ENCODE measurements at regions not wholly inside any gene's neighbourhood (a gene's known extent, or its start where the extent isn't known, plus 50 kb on each side); places are given as distances from the start of the nearest gene placed in this dataset.
"Not testable (repeated sequence)": the region's sequence is repeated elsewhere in the genome, so short reads cannot be mapped to it uniquely, and the experiment has no call there.

- Mint-ChIP-seq H3K9me3 (peaks cover 15 to 34% of the 10 kb centered on the region in 2 donors), H3K4me3 (no peak overlapping the region), H3K27ac (no peak overlapping the region), H3K4me1 (no peaks in the 10 kb centered on the region), H3K27me3 (no peaks in the 10 kb centered on the region)
- no peak for DNase-seq
- no peak for ATAC-seq
These were observed 110.4 kb upstream of the SLC27A6 start for GRCh38 chr5:128854931-128855330.

- Mint-ChIP-seq H3K27ac (no peak overlapping the region), H3K4me1 (no peaks in the 10 kb centered on the region), H3K9me3 (peaks cover 15 to 19% of the 10 kb centered on the region in 2 donors), H3K27me3 (no peaks in the 10 kb centered on the region), H3K4me3 (no peak overlapping the region)
- ATAC-seq = no peak
- DNase-seq = no peak
These were observed 108.1 kb upstream of the SLC27A6 start for GRCh38 chr5:128857076-128857677.

GRCh38 chr5:128858995-128859394, 106.3 kb upstream of the SLC27A6 start:
- H3K4me3 Mint-ChIP-seq = no peak overlapping the region
- ATAC-seq (no peak), DNase-seq (no peak)
- no peaks in the 10 kb centered on the region for H3K27me3 Mint-ChIP-seq
- no peak overlapping the region for H3K27ac Mint-ChIP-seq
- no peaks in the 10 kb centered on the region for H3K4me1 Mint-ChIP-seq
- H3K9me3 Mint-ChIP-seq = peaks cover 15 to 18% of the 10 kb centered on the region in 2 donors

GRCh38 chr5:128861155-128861554, 104.1 kb upstream of the SLC27A6 start:
- H3K9me3 Mint-ChIP-seq = peaks cover 15 to 18% of the 10 kb centered on the region in 2 donors
- not testable (repeated sequence) for ATAC-seq, H3K4me3 Mint-ChIP-seq, H3K4me1 Mint-ChIP-seq, DNase-seq, H3K27me3 Mint-ChIP-seq, H3K27ac Mint-ChIP-seq

- H3K27me3 Mint-ChIP-seq = peaks cover 5% of the 10 kb centered on the region
- no peak for DNase-seq
- no peak overlapping the region for H3K4me3 Mint-ChIP-seq
- ATAC-seq = no peak
- no peaks in the 10 kb centered on the region for H3K9me3 Mint-ChIP-seq
- no peaks in the 10 kb centered on the region for H3K4me1 Mint-ChIP-seq
- H3K27ac Mint-ChIP-seq = no peak overlapping the region
These were observed 95.3 kb upstream of the SLC27A6 start for GRCh38 chr5:128869970-128870369.

- Mint-ChIP-seq H3K4me3 (no peak overlapping the region), H3K4me1 (no peaks in the 10 kb centered on the region), H3K27me3 (peaks cover 9% of the 10 kb centered on the region), H3K9me3 (no peaks in the 10 kb centered on the region), H3K27ac (no peak overlapping the region)
- no peak for ATAC-seq
- no peak for DNase-seq
These were observed 94.9 kb upstream of the SLC27A6 start for GRCh38 chr5:128870373-128870772.

GRCh38 chr5:128870923-128871322, 94.4 kb upstream of the SLC27A6 start:
- H3K9me3 Mint-ChIP-seq = no peaks in the 10 kb centered on the region
- H3K27me3 Mint-ChIP-seq = peaks cover 12% of the 10 kb centered on the region
- no peak for DNase-seq
- no peak overlapping the region for H3K27ac Mint-ChIP-seq
- no peak overlapping the region for H3K4me3 Mint-ChIP-seq
- no peak for ATAC-seq
- H3K4me1 Mint-ChIP-seq = no peaks in the 10 kb centered on the region

GRCh38 chr5:128876569-128877382, 88.5 kb upstream of the SLC27A6 start:
- no peaks in the 10 kb centered on the region for H3K4me1 Mint-ChIP-seq
- H3K27ac Mint-ChIP-seq = no peak overlapping the region
- ATAC-seq = no peak
- DNase-seq = no peak
- H3K27me3 Mint-ChIP-seq = peaks cover 12% of the 10 kb centered on the region
- H3K9me3 Mint-ChIP-seq = peaks cover 0 to 4% of the 10 kb centered on the region in 2 donors
- no peak overlapping the region for H3K4me3 Mint-ChIP-seq

- H3K4me3 Mint-ChIP-seq = no peak overlapping the region
- no peaks in the 10 kb centered on the region for H3K4me1 Mint-ChIP-seq
- peaks cover 12% of the 10 kb centered on the region for H3K27me3 Mint-ChIP-seq
- DNase-seq (no peak), ATAC-seq (no peak)
- no peak overlapping the region for H3K27ac Mint-ChIP-seq
- peaks cover 0 to 4% of the 10 kb centered on the region in 2 donors for H3K9me3 Mint-ChIP-seq
These were observed 87.8 kb upstream of the SLC27A6 start for GRCh38 chr5:128877476-128877875.

GRCh38 chr5:128881502-128882018, 83.7 kb upstream of the SLC27A6 start:
- ATAC-seq (no peak), DNase-seq (no peak)
- Mint-ChIP-seq H3K4me3 (no peak overlapping the region), H3K4me1 (no peaks in the 10 kb centered on the region), H3K9me3 (peaks cover 0 to 7% of the 10 kb centered on the region in 2 donors), H3K27me3 (no peaks in the 10 kb centered on the region), H3K27ac (no peak overlapping the region)

GRCh38 chr5:128885649-128886255, 79.5 kb upstream of the SLC27A6 start:
- Mint-ChIP-seq H3K27ac (no peak overlapping the region), H3K4me1 (no peaks in the 10 kb centered on the region), H3K9me3 (peaks cover 0 to 4% of the 10 kb centered on the region in 2 donors), H3K27me3 (no peaks in the 10 kb centered on the region), H3K4me3 (no peak overlapping the region)
- DNase-seq (no peak), ATAC-seq (no peak)

- DNase-seq (no peak), ATAC-seq (no peak)
- H3K27me3 Mint-ChIP-seq = peaks cover 8% of the 10 kb centered on the region
- no peak overlapping the region for H3K4me3 Mint-ChIP-seq
- no peaks in the 10 kb centered on the region for H3K4me1 Mint-ChIP-seq
- H3K9me3 Mint-ChIP-seq = no peaks in the 10 kb centered on the region
- no peak overlapping the region for H3K27ac Mint-ChIP-seq
These were observed 70.2 kb upstream of the SLC27A6 start for GRCh38 chr5:128895122-128895521.

- peak; percentile 9 for ATAC-seq
- Mint-ChIP-seq H3K27me3 (peaks cover 8% of the 10 kb centered on the region), H3K4me3 (no peak overlapping the region), H3K27ac (no peak overlapping the region), H3K9me3 (no peaks in the 10 kb centered on the region), H3K4me1 (no peaks in the 10 kb centered on the region)
- DNase-seq = no peak
These were observed 68.6 kb upstream of the SLC27A6 start for GRCh38 chr5:128896675-128897074.

- Mint-ChIP-seq H3K4me3 (no peak overlapping the region), H3K27me3 (no peaks in the 10 kb centered on the region), H3K4me1 (no peaks in the 10 kb centered on the region), H3K9me3 (no peaks in the 10 kb centered on the region), H3K27ac (no peak overlapping the region)
- no peak for ATAC-seq
- DNase-seq = no peak
These were observed 61.7 kb upstream of the SLC27A6 start for GRCh38 chr5:128903550-128903949.

GRCh38 chr5:128904805-128905567, 60.3 kb upstream of the SLC27A6 start:
- no peaks in the 10 kb centered on the region for H3K9me3 Mint-ChIP-seq
- no peak overlapping the region for H3K27ac Mint-ChIP-seq
- DNase-seq (no peak), ATAC-seq (no peak)
- H3K4me1 Mint-ChIP-seq = no peaks in the 10 kb centered on the region
- no peaks in the 10 kb centered on the region for H3K27me3 Mint-ChIP-seq
- H3K4me3 Mint-ChIP-seq = no peak overlapping the region

All from stimulated activated naive CD8-positive, alpha-beta T cell treated with anti-CD3 and anti-CD28 coated beads, Interleukin-15, amount 100 ng/mL, for 72 hours (primary cell).